ENCODE measurements at regions not wholly inside any gene's neighbourhood (a gene's known extent, or its start where the extent isn't known, plus 50 kb on each side); places are given as distances from the start of the nearest gene placed in this dataset.

DNA sequence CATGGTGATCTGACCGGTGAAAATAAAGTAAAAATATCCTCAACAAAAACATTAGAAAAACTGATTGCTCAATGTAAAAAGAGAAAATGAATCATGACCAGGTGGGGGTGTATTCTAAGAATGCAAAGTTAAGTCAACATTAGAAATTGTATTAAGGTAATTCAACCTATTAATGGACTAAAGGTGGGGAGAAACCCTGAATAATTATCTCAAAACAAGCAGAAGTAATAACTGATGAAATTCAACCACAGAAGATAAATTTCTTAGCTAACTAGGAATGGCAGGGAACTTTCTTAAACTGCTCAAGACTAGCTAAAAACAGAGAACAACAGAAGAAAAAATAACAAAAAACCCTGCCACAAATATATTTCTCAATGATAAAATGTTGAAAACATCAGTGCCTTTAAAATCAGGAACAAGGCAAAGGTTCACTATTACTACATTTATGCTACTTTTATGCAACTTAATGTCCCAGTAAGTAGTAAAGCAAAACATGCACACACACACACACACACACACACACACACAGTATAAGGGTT lies 204.4 kb upstream of the THBS1 start:
- Mint-ChIP-seq H3K4me1 (no peaks in the 10 kb centered on the region), H3K9me3 (peaks cover 23% of the 10 kb centered on the region), H3K27me3 (ENCODE audit: low read depth, poor library complexity) (no peaks in the 10 kb centered on the region), H3K36me3 (ENCODE audit: low read depth) (peaks cover 8% of the 10 kb centered on the region), H3K27ac (no peak overlapping the region), H3K4me3 (no peak overlapping the region)
- DNase-seq: no peak
- TF ChIP-seq, protein P1, sequence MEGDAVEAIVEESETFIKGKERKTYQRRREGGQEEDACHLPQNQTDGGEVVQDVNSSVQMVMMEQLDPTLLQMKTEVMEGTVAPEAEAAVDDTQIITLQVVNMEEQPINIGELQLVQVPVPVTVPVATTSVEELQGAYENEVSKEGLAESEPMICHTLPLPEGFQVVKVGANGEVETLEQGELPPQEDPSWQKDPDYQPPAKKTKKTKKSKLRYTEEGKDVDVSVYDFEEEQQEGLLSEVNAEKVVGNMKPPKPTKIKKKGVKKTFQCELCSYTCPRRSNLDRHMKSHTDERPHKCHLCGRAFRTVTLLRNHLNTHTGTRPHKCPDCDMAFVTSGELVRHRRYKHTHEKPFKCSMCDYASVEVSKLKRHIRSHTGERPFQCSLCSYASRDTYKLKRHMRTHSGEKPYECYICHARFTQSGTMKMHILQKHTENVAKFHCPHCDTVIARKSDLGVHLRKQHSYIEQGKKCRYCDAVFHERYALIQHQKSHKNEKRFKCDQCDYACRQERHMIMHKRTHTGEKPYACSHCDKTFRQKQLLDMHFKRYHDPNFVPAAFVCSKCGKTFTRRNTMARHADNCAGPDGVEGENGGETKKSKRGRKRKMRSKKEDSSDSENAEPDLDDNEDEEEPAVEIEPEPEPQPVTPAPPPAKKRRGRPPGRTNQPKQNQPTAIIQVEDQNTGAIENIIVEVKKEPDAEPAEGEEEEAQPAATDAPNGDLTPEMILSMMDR (IDR thresholded peaks at IDR 0.05): no peak

DNA sequence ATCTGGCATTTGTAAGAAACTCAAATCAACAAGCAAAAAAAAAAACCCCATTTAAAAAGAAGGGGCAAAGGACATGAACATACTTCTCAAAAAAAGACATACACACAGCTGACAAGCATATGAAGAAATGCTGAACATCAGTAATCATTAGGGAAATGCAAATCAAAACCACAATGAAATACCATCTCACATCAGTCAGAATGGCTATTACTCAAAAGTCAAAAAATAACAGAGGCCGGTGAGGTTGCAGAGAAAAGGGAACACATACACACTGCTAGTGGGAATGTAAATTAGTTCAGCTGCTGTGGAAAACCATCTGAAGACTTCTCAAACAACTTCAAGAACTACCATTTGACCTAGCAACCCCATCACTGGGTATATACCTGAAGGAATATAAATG lies 199.4 kb upstream of the THBS1 start:
- Mint-ChIP-seq H3K36me3 (ENCODE audit: low read depth) (no peaks in the 10 kb centered on the region), H3K4me3 (no peak overlapping the region), H3K4me1 (no peaks in the 10 kb centered on the region), H3K27me3 (ENCODE audit: low read depth, poor library complexity) (peaks cover 3% of the 10 kb centered on the region), H3K9me3 (peaks cover 17% of the 10 kb centered on the region), H3K27ac (no peak overlapping the region)
- TF ChIP-seq, protein P1 (IDR thresholded peaks at IDR 0.05): no peak
- DNase-seq: no peak

DNA sequence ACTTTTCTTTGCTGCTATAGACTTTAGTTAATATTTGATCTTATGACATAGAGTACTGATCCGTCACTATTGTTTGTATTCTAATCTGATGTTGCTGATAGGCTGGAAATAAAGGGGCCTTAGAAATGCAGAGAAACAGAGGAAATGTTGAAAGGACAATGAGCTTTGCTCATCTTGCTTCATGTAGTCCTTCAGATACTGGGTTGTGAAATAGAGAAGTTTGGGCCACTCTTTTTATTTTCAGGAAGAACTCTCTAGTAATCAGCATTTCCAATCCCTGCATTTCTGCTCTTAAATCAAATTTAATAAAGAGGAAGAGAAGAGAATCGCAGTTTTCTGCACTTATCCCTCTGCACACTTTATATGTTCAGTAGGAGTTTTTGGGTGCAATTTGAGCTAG lies 192.8 kb upstream of the THBS1 start:
- Mint-ChIP-seq H3K4me3 (no peak overlapping the region), H3K36me3 (ENCODE audit: low read depth) (no peaks in the 10 kb centered on the region), H3K9me3 (no peaks in the 10 kb centered on the region), H3K27ac (no peak overlapping the region), H3K27me3 (ENCODE audit: low read depth, poor library complexity) (no peaks in the 10 kb centered on the region), H3K4me1 (no peaks in the 10 kb centered on the region)
- TF ChIP-seq, protein P1 (IDR thresholded peaks at IDR 0.05): no peak
- DNase-seq: no peak

DNA sequence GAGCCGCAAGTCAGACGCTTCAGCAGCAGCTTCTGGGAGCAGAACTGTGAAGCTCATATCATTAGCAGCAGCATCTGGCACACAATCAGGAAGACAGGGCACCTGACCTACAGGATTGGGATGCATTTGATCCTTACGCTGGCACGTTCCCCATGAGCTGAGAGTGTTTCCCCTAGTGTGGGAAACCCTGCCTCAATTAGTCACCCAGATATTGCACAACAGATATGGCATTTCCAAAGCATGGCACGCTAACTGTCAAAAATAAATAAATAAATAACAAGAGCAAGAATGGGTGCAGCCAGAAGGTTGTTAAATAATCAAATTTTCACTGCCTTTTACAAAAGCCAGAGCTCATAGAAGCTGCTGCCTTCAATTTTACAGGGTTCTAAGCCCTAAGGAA lies 189.6 kb upstream of the THBS1 start:
- Mint-ChIP-seq H3K4me3 (no peak overlapping the region), H3K36me3 (ENCODE audit: low read depth) (no peaks in the 10 kb centered on the region), H3K9me3 (no peaks in the 10 kb centered on the region), H3K27me3 (ENCODE audit: low read depth, poor library complexity) (no peaks in the 10 kb centered on the region), H3K4me1 (no peaks in the 10 kb centered on the region), H3K27ac (no peak overlapping the region)
- TF ChIP-seq, protein P1 (IDR thresholded peaks at IDR 0.05): no peak
- DNase-seq: no peak

DNA sequence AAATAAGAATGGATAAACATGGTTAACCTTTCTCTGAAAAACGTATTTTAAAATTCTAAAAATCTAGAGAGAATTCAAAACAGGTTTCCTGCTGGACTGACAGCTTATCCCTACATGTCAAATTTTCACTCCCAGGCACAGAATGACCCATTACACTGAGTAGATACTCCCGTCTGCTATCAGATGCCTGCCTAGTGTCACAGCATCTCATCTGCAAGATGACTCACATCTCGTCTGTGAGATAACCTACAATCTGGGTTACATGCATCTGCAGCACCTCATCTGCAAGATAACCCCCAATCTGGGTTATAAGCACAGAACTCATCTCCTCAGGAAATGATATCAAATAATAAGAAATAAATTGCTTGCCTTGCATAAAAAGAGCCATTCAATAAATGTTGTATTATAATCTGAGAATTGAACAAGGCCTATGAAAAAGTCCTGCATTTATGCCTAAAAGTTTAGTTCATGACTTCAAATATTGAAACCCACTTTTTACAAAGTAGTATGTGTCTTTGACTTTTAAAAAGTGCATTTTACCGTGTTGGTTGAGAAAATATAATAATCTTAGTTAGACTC lies 188.3 kb upstream of the THBS1 start:
- TF ChIP-seq, protein P1 (IDR thresholded peaks at IDR 0.05): no peak
- Mint-ChIP-seq H3K27me3 (ENCODE audit: low read depth, poor library complexity) (no peaks in the 10 kb centered on the region), H3K4me3 (no peak overlapping the region), H3K4me1 (no peaks in the 10 kb centered on the region), H3K9me3 (no peaks in the 10 kb centered on the region), H3K36me3 (ENCODE audit: low read depth) (no peaks in the 10 kb centered on the region), H3K27ac (no peak overlapping the region)
- DNase-seq: no peak

Data from nephron progenitor cell (in vitro differentiated cells).